ENCODE measurements at regions not wholly inside any gene's neighbourhood (a gene's known extent, or its start where the extent isn't known, plus 50 kb on each side); places are given as distances from the start of the nearest gene placed in this dataset.

- TF ChIP-seq POLR2AphosphoS5 (IDR thresholded peaks at IDR 0.05; ENCODE audit: low read depth, low read length) (no peak), REST (IDR thresholded peaks at IDR 0.05; ENCODE audit: insufficient read depth in 1 of 2, low read depth in 2 of 2, low read length in 2 of 2) (no peak), TAF1 (IDR thresholded peaks at IDR 0.05; ENCODE audit: borderline replicate concordance, insufficient read depth, low read length) (no peak), SIN3A (IDR thresholded peaks at IDR 0.05; ENCODE audit: borderline replicate concordance, insufficient read depth, low read length) (no peak), FOXP2 (optimal IDR thresholded peaks at IDR 0.05; ENCODE audit: borderline replicate concordance, extremely low read depth, extremely low read length, insufficient read depth) (no peak)
Measured at GRCh38 chr2:75428060-75428459, 132.7 kb downstream of the EVA1A start.

- TF ChIP-seq POLR2AphosphoS5 (IDR thresholded peaks at IDR 0.05; ENCODE audit: low read depth, low read length) (no peak), FOXP2 (optimal IDR thresholded peaks at IDR 0.05; ENCODE audit: borderline replicate concordance, extremely low read depth, extremely low read length, insufficient read depth) (no peak), SIN3A (IDR thresholded peaks at IDR 0.05; ENCODE audit: borderline replicate concordance, insufficient read depth, low read length) (no peak), REST (IDR thresholded peaks at IDR 0.05; ENCODE audit: insufficient read depth in 1 of 2, low read depth in 2 of 2, low read length in 2 of 2) (no peak), TAF1 (IDR thresholded peaks at IDR 0.05; ENCODE audit: borderline replicate concordance, insufficient read depth, low read length) (no peak)
Measured at GRCh38 chr2:75424936-75425619, 135.7 kb downstream of the EVA1A start.

- TF ChIP-seq POLR2AphosphoS5 (IDR thresholded peaks at IDR 0.05; ENCODE audit: low read depth, low read length) (no peak), TAF1 (IDR thresholded peaks at IDR 0.05; ENCODE audit: borderline replicate concordance, insufficient read depth, low read length) (no peak), SIN3A (IDR thresholded peaks at IDR 0.05; ENCODE audit: borderline replicate concordance, insufficient read depth, low read length) (no peak), REST (IDR thresholded peaks at IDR 0.05; ENCODE audit: insufficient read depth in 1 of 2, low read depth in 2 of 2, low read length in 2 of 2) (no peak), FOXP2 (optimal IDR thresholded peaks at IDR 0.05; ENCODE audit: borderline replicate concordance, extremely low read depth, extremely low read length, insufficient read depth) (no peak)
Measured at GRCh38 chr2:75421986-75422385, 138.8 kb downstream of the EVA1A start.

- no peak for TF ChIP-seq FOXP2 (optimal IDR thresholded peaks at IDR 0.05; ENCODE audit: borderline replicate concordance, extremely low read depth, extremely low read length, insufficient read depth)
Measured at GRCh38 chr2:75416420-75417342, 144.1 kb downstream of the EVA1A start.

- TF ChIP-seq SIN3A (IDR thresholded peaks at IDR 0.05; ENCODE audit: borderline replicate concordance, insufficient read depth, low read length) = no peak
- no peak for TF ChIP-seq POLR2AphosphoS5 (IDR thresholded peaks at IDR 0.05; ENCODE audit: low read depth, low read length)
- TF ChIP-seq TAF1 (IDR thresholded peaks at IDR 0.05; ENCODE audit: borderline replicate concordance, insufficient read depth, low read length) = no peak
- TF ChIP-seq FOXP2 (optimal IDR thresholded peaks at IDR 0.05; ENCODE audit: borderline replicate concordance, extremely low read depth, extremely low read length, insufficient read depth) = no peak
- no peak for TF ChIP-seq REST (IDR thresholded peaks at IDR 0.05; ENCODE audit: insufficient read depth in 1 of 2, low read depth in 2 of 2, low read length in 2 of 2)
Measured at GRCh38 chr2:75415731-75416130, 145.0 kb downstream of the EVA1A start.

Measured in PFSK-1 (cell line).